CD4-positive, alpha-beta T cell treated with Interferon gamma for 1 hour (primary cell): ENCODE measurements at regions not wholly inside any gene's neighbourhood (a gene's known extent, or its start where the extent isn't known, plus 50 kb on each side); places are given as distances from the start of the nearest gene placed in this dataset.

Experiments used
- DNase-seq: peaks from one replicate; pipeline ENCODE4 v3.0.0-alpha.2; 2020

DNA sequence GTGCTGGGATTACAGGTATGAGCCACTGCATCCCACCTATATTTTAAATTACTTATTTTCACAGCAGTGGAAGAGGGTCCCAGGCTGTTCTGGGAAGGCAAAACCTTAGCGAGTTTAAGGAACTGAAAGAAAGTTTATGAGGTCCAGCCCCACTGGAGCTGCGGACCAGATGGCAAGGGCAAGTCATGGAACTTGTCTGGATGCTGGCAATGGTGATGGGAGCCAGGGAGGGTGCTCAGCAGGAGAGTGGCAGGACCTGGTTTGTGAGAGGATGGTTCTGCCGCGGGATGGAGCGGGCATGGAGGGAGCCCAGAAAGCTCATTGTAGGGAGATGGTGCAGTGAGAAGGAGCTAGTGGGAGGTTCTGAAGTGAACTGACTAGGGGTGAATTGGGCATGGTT is 50.6 kb upstream of the SLC45A1 start:
- DNase-seq, result no peak

DNA sequence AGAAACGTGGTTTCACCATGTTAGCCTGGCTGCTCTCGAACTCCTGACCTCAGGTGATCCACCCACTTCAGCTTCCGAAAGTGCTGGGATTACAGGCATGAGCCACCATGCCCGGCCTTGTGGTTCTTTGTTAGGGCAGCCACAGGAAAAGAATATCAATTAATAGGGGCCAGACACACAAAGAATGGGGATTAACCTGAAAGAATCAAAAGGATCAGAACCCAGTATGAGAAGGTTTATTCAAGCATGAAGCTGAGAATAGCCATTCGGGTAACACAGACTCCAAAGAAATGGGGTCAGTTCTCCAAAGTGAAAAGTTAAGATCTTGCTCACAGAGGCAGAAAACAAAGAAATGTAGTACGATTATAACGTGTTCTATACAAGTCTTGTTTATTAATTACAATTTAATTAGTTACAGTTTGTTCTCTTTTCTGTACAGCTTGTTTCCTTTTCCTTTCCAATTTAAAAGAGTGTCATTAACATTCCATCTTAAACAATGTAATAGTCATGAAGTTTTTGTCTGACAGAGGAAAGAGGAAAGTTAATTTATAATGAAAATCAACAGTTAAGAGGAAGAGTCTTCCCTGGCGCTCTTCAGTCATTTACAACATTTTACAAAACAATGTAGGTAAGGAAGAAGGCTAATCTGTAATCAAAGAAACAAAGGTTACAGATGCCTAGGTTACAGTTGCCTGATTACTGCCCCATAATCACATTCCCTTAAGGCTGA is 51.3 kb upstream of the SLC45A1 start:
- no peak for DNase-seq

DNA sequence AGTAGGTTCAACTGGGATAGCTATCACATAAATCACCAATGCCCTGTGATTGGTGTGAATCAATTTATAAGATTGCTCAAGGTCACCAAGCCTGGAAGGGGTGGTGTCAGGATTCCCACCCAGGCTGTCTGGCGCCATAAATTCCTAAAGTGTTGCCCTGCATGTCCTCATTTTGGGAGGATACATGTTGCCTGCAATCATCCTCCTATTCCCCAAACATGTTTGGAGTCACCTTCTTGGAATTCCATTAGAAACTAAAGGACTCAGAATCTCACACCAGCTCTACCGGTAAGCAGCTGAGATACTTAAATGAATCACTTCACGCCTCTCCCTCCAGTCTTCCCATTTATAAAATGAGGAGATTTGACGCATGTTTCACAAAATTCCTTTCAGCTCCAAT is 54.1 kb upstream of the SLC45A1 start:
- DNase-seq, result no peak

DNA sequence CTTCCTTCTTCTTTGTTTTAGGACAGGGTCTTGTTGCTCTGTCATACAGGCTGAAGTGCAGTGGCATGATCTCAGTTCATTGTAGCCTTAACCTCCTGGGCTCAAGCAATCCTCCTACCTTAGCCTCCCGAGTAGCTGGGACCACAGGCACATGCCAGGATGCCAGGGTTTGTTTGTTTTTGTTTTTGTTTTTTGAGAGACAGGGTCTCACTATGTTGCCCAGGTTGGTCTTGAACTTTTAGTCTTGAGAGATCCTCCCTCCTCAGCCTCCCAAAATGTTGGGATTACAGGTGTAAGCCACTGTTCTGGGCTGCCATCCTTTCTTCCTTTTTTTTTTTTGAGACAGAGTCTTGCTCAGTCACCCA is 56.5 kb upstream of the SLC45A1 start:
- no peak for DNase-seq

DNA sequence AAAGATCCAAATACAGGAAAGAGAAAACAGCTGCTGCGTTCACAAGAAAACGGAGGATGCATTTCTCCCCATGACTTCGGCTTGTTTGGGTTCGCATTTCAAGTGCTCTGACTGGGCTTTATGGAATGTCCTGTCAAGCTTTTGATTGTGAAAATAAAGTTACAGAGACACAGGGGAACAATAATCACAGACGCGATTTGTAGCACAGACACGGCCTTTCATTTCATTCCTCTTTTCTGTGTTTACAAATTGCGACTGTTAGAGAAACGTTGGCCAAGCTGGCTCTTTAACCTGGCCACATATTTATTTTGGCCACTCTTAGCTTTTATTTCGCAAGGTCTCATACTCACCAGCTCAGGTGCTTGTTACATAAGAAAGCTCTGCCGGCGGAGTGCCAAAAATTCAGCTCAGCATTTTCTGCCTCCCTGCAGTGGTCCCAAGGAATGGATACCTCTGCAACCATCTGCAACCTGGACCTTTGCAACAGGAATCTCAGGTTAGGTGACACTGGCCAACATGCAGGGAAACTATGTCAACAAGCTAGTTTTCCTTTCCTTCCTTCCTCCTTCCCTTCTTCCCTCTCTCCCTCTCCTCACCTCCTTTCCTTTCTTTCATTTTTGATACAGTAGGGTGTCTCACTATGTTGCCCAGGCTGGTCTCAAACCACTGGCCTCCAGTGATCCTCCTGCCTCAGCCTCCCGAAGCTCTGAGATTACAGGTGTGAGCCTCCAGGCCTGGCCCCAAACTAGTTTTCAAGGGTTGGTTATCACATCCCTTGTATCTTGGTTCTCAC is 58.2 kb upstream of the SLC45A1 start:
- DNase-seq, result no peak

- no peak for DNase-seq
Measured at GRCh38 chr1:8257621-8258020, 60.3 kb upstream of the SLC45A1 start.

- DNase-seq, result no peak
Measured at GRCh38 chr1:8256321-8256720, 61.6 kb upstream of the SLC45A1 start.

DNA sequence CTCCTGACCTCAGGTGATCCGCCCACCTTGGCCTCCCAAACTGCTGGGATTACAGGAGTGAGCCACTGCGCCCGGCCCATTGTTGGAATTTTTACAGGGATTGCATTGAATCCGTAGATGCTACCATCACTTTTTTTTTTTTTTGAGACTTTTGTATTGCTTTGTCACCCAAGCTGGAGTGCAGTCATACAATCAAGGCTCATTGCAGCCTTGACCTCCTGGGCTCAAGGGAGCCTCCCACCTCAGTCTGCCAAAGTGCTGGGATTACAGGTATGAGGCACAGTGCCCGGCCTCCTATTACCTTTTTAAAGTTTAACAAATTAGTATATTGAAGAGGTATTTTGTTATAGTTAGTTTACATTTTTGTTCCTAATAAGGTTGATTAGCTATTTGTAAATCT is 62.2 kb upstream of the SLC45A1 start:
- no peak for DNase-seq

- DNase-seq, result no peak
Measured at GRCh38 chr1:8252266-8252951, 65.5 kb upstream of the SLC45A1 start.

- no peak for DNase-seq
Measured at GRCh38 chr1:8251635-8252034, 66.3 kb upstream of the SLC45A1 start.

DNA sequence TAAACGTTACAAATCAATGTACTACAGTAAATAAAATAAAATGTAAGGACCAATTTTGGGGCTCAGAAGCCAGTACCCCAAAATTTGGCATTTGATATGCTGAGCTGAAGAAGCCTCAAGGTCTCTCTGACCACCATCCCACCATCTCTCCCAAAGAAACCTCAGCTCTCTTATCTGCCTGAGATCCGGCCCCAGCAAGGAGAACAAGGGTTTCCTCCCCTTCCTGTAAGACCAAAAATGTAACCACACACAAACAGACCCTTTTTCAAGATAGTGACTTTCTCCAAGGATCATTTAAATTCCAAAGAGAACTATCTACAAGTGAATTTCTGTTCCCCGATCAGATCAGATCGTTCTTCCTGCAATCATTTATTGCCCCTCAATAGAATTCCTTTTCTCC is 68.1 kb upstream of the SLC45A1 start:
- no peak for DNase-seq

DNA sequence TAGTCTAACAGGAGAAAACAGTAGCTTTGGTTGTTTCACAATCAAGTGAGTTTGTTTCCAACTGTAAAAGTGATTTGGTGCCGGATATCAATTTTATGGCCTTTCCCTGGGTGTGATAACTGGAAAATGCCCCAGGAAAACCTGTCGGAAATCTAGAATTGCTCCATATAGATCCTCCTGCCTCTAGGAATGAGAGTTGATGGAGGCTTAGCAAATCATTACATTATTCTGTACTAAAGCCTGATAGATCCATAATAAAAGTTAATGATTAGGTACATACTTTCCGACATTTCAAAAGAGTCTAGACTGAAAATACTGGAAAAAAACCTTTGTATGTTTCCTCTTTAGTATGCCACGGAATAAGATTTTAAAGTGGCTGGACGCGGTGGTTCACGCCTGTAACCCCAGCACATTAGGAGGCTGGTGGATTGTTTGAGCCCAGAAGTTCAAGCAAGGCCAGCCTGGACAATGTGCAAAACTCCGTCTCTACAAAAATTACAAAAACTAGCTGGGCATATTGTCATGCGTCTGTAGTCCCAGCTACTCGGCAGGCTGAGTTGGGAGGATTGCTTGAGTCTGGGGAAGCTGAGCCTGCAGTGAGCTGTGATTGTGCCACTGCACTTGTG is 70.0 kb upstream of the SLC45A1 start:
- DNase-seq, result no peak

DNA sequence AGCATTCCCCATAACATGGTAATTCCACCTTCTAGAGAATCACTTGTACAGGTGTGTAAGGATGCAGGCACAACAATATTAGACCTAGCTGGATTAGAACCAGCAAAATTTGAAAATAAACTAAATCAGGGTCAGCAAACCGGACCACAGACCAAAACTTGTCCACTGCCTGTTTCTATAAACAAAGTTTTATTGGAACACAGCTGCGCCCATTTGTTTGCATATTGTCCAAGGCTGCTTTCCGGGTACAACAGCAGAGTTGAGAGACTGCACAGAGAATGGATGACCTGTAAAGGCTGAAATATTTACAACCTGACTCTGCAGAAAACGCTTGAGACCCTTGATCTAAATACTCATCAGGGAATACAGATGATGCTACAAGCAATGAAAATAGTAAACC is 73.6 kb upstream of the SLC45A1 start:
- DNase-seq, result no peak

GRCh38 chr1:8242498-8242897 is 75.4 kb upstream of the SLC45A1 start:
- DNase-seq, result no peak

DNA sequence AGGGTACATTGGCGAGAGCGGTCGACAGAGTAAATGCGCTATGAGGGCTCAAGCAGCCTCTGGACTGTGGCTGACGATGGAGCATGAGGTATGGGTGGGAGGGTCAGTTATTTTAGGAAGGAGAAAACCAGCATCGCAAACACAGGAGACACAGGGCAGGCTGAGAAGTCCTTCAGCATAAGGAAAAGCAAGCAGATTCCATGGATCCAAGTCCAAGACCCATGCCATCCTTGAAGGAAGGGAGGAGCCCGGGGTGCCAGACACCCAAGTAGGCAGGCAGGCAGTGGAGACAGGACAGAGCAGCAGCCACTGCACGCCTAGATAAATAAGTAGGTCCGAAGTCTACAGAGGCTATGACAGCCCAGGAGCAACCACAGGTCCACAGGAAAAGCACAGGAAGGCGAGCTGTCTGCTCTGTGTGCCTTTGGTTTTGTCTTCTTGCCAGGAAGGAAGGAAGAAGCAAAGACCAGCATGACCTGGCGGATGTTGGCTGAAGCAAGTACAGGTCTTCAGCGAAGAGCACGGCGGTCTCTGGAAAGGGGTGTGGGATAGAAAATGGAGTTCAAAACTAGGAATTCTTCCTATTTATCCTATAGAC is 76.4 kb upstream of the SLC45A1 start:
- DNase-seq, result no peak

DNA sequence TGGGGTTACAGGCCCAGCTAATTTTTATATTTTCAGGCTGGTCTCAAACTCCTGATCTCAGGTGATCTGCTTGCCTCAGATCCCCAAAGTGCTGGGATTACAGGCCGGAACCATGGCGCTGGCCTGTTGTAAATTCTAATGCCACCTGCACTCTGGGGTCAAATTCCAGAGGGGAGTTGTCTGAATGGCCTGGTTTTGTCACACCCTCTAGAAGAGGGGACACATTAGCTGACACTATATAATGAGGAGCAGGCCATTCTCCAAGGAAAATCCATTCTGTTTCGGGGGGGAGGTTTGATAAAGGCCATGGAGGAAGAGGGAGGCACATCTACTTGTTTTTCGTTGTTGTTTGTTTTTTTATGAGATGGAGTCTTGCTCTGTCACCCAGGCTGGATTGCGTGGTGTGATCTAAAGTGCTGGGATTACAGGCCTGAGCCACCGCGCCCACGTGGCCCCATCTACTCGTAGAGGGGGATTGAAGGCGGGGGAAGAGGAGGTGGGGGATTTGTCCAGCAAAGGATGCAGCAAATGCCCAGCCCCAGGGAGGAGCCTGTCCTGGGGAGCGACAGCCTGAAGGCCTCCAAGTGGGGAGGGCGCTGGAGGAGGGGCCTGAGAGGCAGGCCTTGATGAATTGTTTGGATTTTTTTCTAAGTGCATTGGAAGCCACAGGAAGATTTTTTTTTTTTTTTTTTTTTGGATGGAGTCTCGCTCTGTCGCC is 78.4 kb upstream of the SLC45A1 start:
- DNase-seq, result no peak

GRCh38 chr1:8239039-8239305 is 78.9 kb upstream of the SLC45A1 start:
- DNase-seq, result no peak

DNA sequence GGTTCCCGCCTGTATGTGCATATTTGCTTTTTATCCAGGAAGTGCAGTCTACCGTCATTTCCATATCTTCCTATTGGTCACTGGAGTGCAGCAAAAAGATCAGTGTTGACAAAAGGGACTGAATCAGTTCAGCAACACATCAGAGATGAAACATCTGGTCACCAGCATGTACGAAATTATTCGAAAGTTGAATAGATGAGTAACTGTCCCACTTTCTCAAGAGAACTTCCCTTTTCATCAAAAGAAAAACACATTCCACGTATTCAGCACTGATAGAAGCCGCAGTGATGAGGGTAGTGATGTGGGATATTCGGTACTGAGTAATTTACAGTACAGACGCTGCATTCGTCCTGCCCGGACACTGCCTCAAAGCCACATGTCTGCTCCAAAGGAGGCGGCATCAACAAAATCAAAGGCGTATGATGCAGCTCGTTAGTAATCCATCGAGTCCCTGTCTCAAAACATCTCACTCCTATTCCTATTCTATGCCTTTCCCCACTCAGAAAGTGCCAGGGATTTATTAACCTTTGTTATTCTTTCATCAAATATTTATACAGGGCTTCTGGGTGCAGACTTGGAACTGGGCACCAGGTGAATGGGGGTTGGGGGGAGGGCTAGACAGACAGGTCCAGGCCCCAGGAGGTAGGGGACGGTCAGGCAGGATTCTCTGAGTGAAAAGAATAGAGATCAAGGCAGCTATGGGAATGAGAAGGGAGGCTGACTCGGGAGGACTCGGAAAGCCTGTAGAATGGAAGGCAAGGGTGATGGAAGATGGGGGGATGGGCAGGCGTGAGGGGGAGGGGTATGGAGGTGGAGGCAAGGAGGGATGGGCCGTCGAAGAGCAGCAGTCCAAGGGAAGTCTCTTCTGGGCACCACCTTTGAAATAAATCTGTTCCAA is 79.5 kb upstream of the SLC45A1 start:
- no peak for DNase-seq

GRCh38 chr1:8232036-8232757 is 85.7 kb upstream of the SLC45A1 start:
- DNase-seq, result no peak

GRCh38 chr1:8230292-8230621 is 87.7 kb upstream of the SLC45A1 start:
- no peak for DNase-seq

DNA sequence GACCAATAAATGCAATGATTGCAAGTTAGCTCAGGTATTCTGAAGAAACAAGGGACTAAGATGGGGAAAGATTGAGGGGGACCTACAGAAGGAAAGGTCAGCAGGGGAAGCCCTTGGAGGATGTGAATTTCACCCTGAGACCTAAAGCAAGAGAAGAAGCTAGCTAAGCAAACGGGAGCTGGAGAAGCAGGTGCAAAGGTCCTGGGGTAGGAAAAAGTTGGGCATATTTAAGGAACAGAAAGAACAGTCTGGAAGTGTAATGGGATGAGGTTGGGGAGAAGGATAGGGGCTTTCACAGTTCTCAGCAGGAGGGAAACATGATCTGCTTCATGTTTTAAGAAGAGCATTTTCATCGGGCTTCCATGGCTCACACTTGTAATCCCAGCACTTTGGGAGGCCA is 89.7 kb upstream of the SLC45A1 start:
- no peak for DNase-seq
